ENCODE measurements at regions not wholly inside any gene's neighbourhood (a gene's known extent, or its start where the extent isn't known, plus 50 kb on each side); places are given as distances from the start of the nearest gene placed in this dataset.
"Not testable (repeated sequence)": the region's sequence is repeated elsewhere in the genome, so short reads cannot be mapped to it uniquely, and the experiment has no call there.

GRCh38 chr2:16970948-16971347 is 305.3 kb upstream of the CYRIA start:
- DNase-seq (ENCODE audit: low read depth) = not testable (repeated sequence)

- no peak for DNase-seq (ENCODE audit: low read depth)
Measured at GRCh38 chr2:16962505-16962904, 296.9 kb upstream of the CYRIA start.

GRCh38 chr2:16960579-16960978 is 294.9 kb upstream of the CYRIA start:
- DNase-seq (ENCODE audit: low read depth) = no peak

- no peak for DNase-seq (ENCODE audit: low read depth)
Measured at GRCh38 chr2:16958266-16958665, 292.6 kb upstream of the CYRIA start.

GRCh38 chr2:16952805-16953204 is 287.2 kb upstream of the CYRIA start:
- no peak for DNase-seq (ENCODE audit: low read depth)

- no peak for DNase-seq (ENCODE audit: low read depth)
Measured at GRCh38 chr2:16952368-16952767, 286.7 kb upstream of the CYRIA start.

GRCh38 chr2:16950436-16950835 is 284.8 kb upstream of the CYRIA start:
- DNase-seq (ENCODE audit: low read depth) = no peak

- DNase-seq (ENCODE audit: low read depth) = no peak
Measured at GRCh38 chr2:16948710-16949109, 283.1 kb upstream of the CYRIA start.

- no peak for DNase-seq (ENCODE audit: low read depth)
Measured at GRCh38 chr2:16948053-16948452, 282.4 kb upstream of the CYRIA start.

- no peak for DNase-seq (ENCODE audit: low read depth)
Measured at GRCh38 chr2:16943279-16943958, 277.8 kb upstream of the CYRIA start.

GRCh38 chr2:16940214-16940613 is 274.6 kb upstream of the CYRIA start:
- no peak for DNase-seq (ENCODE audit: low read depth)

- DNase-seq (ENCODE audit: low read depth) = no peak
Measured at GRCh38 chr2:16939771-16940170, 274.1 kb upstream of the CYRIA start.

- no peak for DNase-seq (ENCODE audit: low read depth)
Measured at GRCh38 chr2:16933355-16933754, 267.7 kb upstream of the CYRIA start.

GRCh38 chr2:16932826-16933225 is 267.2 kb upstream of the CYRIA start:
- DNase-seq (ENCODE audit: low read depth) = no peak

GRCh38 chr2:16931441-16931840 is 265.8 kb upstream of the CYRIA start:
- DNase-seq (ENCODE audit: low read depth) = no peak

GRCh38 chr2:16927398-16927797 is 261.8 kb upstream of the CYRIA start:
- DNase-seq (ENCODE audit: low read depth) = no peak

- DNase-seq (ENCODE audit: low read depth) = no peak
Measured at GRCh38 chr2:16925145-16925544, 259.5 kb upstream of the CYRIA start.

GRCh38 chr2:16915341-16915755 is 249.7 kb upstream of the CYRIA start:
- DNase-seq (ENCODE audit: low read depth) = not testable (repeated sequence)

GRCh38 chr2:16911746-16912145 is 246.1 kb upstream of the CYRIA start:
- no peak for DNase-seq (ENCODE audit: low read depth)

- no peak for DNase-seq (ENCODE audit: low read depth)
Measured at GRCh38 chr2:16908656-16909055, 243.0 kb upstream of the CYRIA start.

GRCh38 chr2:16907645-16908282 is 242.1 kb upstream of the CYRIA start:
- no peak for DNase-seq (ENCODE audit: low read depth)

GRCh38 chr2:16905325-16905724 is 239.7 kb upstream of the CYRIA start:
- not testable (repeated sequence) for DNase-seq (ENCODE audit: low read depth)

GRCh38 chr2:16900405-16901025 is 234.9 kb upstream of the CYRIA start:
- no peak for DNase-seq (ENCODE audit: low read depth)
